Mesenchymal stem cell (in vitro differentiated cells and primary cell): ENCODE measurements at regions not wholly inside any gene's neighbourhood (a gene's known extent, or its start where the extent isn't known, plus 50 kb on each side); places are given as distances from the start of the nearest gene placed in this dataset.
A peak's percentile ranks its signal among the peaks of the same experiment; 100 is the strongest.

Experiments
- DNase-seq: peaks from one replicate; pipeline ENCODE4 v3.0.0-alpha.2; 2013
- H2AFZ ChIP-seq: one replicate; pipeline ENCODE4 v1.6.1; 2013; ENCODE audit warnings: low read depth, mild to moderate bottlenecking, control low read depth, inconsistent platforms, low read length, moderate library complexity
- H2AK5ac ChIP-seq: 2 replicates; pipeline ENCODE4 v1.6.1; 2013; ENCODE audit warnings: low read length, moderate library complexity, mild to moderate bottlenecking, inconsistent platforms; ENCODE audit not compliant: severe bottlenecking
- H2BK120ac ChIP-seq: one replicate; pipeline ENCODE4 v1.6.1; 2013; ENCODE audit warnings: low read depth, mild to moderate bottlenecking, inconsistent platforms, low read length, moderate library complexity
- H2BK12ac ChIP-seq, 2 experiments: one replicate each; pipeline ENCODE4 v1.6.1; 2013; ENCODE audit warnings: inconsistent platforms in 2 of 2, low read length in 2 of 2, mild to moderate bottlenecking in 2 of 2, moderate library complexity in 2 of 2, control low read depth in 1 of 2
- H2BK15ac ChIP-seq: one replicate; pipeline ENCODE4 v1.6.1; 2013; ENCODE audit warnings: mild to moderate bottlenecking, low read depth, inconsistent platforms; ENCODE audit not compliant: poor library complexity, severe bottlenecking
- H2BK5ac ChIP-seq: 2 replicates; pipeline ENCODE4 v1.6.1; 2013; ENCODE audit warnings: low read depth, mild to moderate bottlenecking, low read length, control low read depth, inconsistent platforms; ENCODE audit not compliant: poor library complexity, severe bottlenecking
- H3K14ac ChIP-seq, 2 experiments: one replicate each; pipeline ENCODE4 v1.6.1; 2013; ENCODE audit warnings: inconsistent platforms in 2 of 2, low read length in 2 of 2, control low read depth in 1 of 2, mild to moderate bottlenecking in 1 of 2, moderate library complexity in 1 of 2
- H3K18ac ChIP-seq, 2 experiments: one replicate each; pipeline ENCODE4 v1.6.1; 2013; ENCODE audit warnings: inconsistent platforms in 2 of 2, low read length in 2 of 2, control low read depth in 1 of 2, low read depth in 1 of 2, mild to moderate bottlenecking in 1 of 2
- H3K23ac ChIP-seq, 2 experiments: one replicate each; pipeline ENCODE4 v1.6.1; 2013; ENCODE audit warnings: inconsistent platforms in 2 of 2, low read length in 2 of 2, mild to moderate bottlenecking in 2 of 2, moderate library complexity in 2 of 2, control low read depth in 1 of 2
- H3K27ac ChIP-seq: 2 replicates; pipeline ENCODE4 v1.5.1; 2013; ENCODE audit warnings: mild to moderate bottlenecking, moderate library complexity, low read length, control low read depth, inconsistent platforms; ENCODE audit not compliant: poor library complexity, severe bottlenecking
- H3K27me3 ChIP-seq, 2 experiments: 2 replicates each; pipeline versions ENCODE4 v1.6.1 to v1.7.0; 2013; ENCODE audit warnings: low read length in 2 of 2, mild to moderate bottlenecking in 2 of 2, moderate library complexity in 2 of 2, control low read depth in 1 of 2, inconsistent platforms in 1 of 2; ENCODE audit not compliant: control insufficient read depth in 1 of 2, insufficient read depth in 1 of 2
- H3K36me3 ChIP-seq, 2 experiments: 2 replicates each; pipeline versions ENCODE4 v1.6.1 to v1.7.0; 2013; ENCODE audit warnings: low read length in 2 of 2, control low read depth in 1 of 2, inconsistent platforms in 1 of 2, low read depth in 1 of 2, mild to moderate bottlenecking in 1 of 2; ENCODE audit not compliant: insufficient read depth in 2 of 2, control insufficient read depth in 1 of 2
- H3K4ac ChIP-seq, 2 experiments: one replicate each; pipeline ENCODE4 v1.6.1; 2013; ENCODE audit warnings: inconsistent platforms in 2 of 2, low read length in 2 of 2, mild to moderate bottlenecking in 2 of 2, moderate library complexity in 2 of 2, control low read depth in 1 of 2, low read depth in 1 of 2
- H3K4me1 ChIP-seq: 2 replicates; pipeline ENCODE4 v1.6.1; 2013; ENCODE audit warnings: low read depth, low read length, control low read depth; ENCODE audit not compliant: control insufficient read depth, insufficient read depth
- H3K4me2 ChIP-seq: 2 replicates; pipeline ENCODE4 v1.6.1; 2013; ENCODE audit warnings: low read length, mild to moderate bottlenecking, inconsistent platforms; ENCODE audit not compliant: poor library complexity, severe bottlenecking
- H3K4me3 ChIP-seq, 2 experiments: 2 replicates each; pipeline versions ENCODE4 v1.5.1 to v1.7.0; 2013; ENCODE audit warnings: low read length in 2 of 2, mild to moderate bottlenecking in 2 of 2, control low read depth in 1 of 2, low read depth in 1 of 2; ENCODE audit not compliant: insufficient read depth in 1 of 2
- H3K79me1 ChIP-seq: replicated peaks from 2 replicates; pipeline ENCODE4 v1.6.1; 2013; ENCODE audit warnings: mild to moderate bottlenecking, control low read depth, low read length, inconsistent platforms; ENCODE audit not compliant: poor library complexity, severe bottlenecking
- H3K9ac ChIP-seq: 2 replicates; pipeline ENCODE4 v1.7.0; 2013; ENCODE audit warnings: mild to moderate bottlenecking, low read length, moderate library complexity
- H3K9me3 ChIP-seq: 2 replicates; pipeline ENCODE4 v1.7.0; 2013; ENCODE audit warnings: mild to moderate bottlenecking, low read length; ENCODE audit not compliant: control insufficient read depth
- H4K8ac ChIP-seq: one replicate; pipeline ENCODE4 v1.6.1; 2013; ENCODE audit warnings: inconsistent platforms, mild to moderate bottlenecking, low read length, moderate library complexity
- H4K91ac ChIP-seq: one replicate; pipeline ENCODE4 v1.6.1; 2013; ENCODE audit warnings: mild to moderate bottlenecking, low read length, inconsistent platforms
- WGBS: methylation state at CpG from one replicate; pipeline ENCODE4 v1.1.7; 2013; ENCODE audit warnings: mixed read lengths; 5-methylcytosine and 5-hydroxymethylcytosine counted together

DNA sequence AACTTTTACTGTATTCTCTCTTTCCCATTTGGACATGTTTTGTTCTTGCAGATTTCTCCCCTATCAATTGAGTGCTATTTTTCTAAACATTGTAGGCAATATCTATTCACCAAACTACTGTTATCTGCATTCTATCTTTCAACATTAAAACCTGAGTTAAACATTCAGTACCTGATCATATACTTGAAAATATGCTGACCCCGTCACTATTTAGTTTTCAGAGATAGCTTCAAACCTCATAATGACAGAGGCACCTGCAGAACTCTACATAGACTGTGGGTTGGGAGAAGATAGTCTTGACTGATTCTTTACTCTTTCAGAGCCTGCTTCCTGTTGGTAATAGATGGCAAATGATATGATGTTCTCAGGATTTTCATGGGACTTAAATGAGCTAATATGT, 965.7 kb upstream of the GOT2 start:
- Histone ChIP-seq H3K23ac (no peak overlapping the region), H3K18ac (no peak overlapping the region), H3K4me2 (no peak overlapping the region), H2BK12ac (no peak overlapping the region), H3K79me1 (no peaks in the 10 kb centered on the region), H3K4me3 (no peak overlapping the region), H3K4ac (no peak overlapping the region), H3K9me3 (peaks cover 4% of the 10 kb centered on the region), H3K4me1 (no peaks in the 10 kb centered on the region), H2AK5ac (no peak overlapping the region), H3K27me3 (no peaks in the 10 kb centered on the region), H4K91ac (no peak overlapping the region), H2BK120ac (no peak overlapping the region), H3K27ac (no peak overlapping the region), H2BK15ac (no peak overlapping the region), H3K9ac (no peak overlapping the region), H4K8ac (no peak overlapping the region), H2BK5ac (no peak overlapping the region), H2AFZ (no peak overlapping the region), H3K14ac (no peak overlapping the region), H3K36me3 (no peaks in the 10 kb centered on the region)
- no peak for DNase-seq
- 100% methylated on average over 1 of the region's 1 CpG for WGBS

DNA sequence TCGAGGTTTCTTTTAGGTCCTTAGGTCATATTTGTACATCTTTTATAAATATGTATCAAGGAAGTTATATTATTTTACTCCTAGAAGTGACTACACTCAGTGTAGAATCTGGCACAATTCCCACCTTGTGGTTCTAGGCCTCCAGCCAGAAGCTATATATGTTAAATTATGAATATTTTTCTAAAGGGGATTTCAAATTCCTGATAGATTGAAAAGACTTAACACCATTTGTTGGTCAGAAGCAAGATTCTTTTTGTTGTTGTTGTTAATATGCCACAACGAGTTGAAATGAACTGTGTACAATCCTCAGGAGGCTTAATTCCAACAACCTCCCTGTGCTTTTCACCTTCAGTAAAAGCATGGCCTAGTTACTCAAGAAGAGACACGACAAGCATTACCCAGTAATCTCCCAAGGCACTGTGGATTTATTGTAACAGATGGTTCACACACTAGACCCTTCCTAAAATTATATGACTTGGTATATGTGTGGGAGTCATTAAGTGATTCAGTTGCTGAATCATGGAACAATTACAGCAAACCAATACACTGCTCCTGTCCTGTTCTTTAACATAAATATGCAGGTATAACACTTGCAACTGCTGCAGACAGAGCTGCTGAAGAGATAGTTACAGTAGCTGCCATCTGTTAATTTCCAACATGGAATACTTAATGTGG, 964.4 kb upstream of the GOT2 start:
- Histone ChIP-seq H2AFZ (no peak overlapping the region), H3K23ac (no peak overlapping the region), H3K36me3 (no peaks in the 10 kb centered on the region), H3K79me1 (no peaks in the 10 kb centered on the region), H3K9me3 (peaks cover 4% of the 10 kb centered on the region), H3K4me2 (no peak overlapping the region), H3K27ac (peak overlapping the region; percentile 23), H2AK5ac (no peak overlapping the region), H2BK120ac (no peak overlapping the region), H3K4me3 (no peak overlapping the region), H2BK5ac (no peak overlapping the region), H3K9ac (no peak overlapping the region), H3K4me1 (no peaks in the 10 kb centered on the region), H3K27me3 (no peaks in the 10 kb centered on the region), H2BK12ac (no peak overlapping the region), H3K18ac (no peak overlapping the region), H2BK15ac (no peak overlapping the region), H4K91ac (no peak overlapping the region), H3K4ac (no peak overlapping the region), H4K8ac (no peak overlapping the region), H3K14ac (no peak overlapping the region)
- DNase-seq = no peak
- WGBS = 62% methylated on average over 2 of the region's 3 CpGs

DNA sequence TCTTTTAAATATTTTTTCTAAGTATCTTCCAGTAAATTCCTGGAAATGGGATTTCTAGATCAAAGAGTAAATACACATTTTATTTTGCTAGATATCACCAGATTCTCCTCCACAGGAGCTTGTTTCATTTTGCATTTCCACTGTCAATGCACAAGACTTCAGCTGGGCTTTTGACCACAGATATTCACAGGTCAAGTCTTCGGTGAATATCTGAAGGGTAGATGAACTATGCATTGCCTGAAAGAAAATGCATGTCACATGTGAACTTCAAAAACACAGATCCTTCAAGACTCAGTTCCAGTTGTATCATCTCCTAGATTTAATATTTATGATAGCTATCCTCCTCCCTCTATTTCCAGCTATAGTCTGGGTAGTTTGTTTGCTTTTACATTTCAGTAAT, 963.6 kb upstream of the GOT2 start:
- Histone ChIP-seq H2BK15ac (no peak overlapping the region), H3K36me3 (no peaks in the 10 kb centered on the region), H3K27me3 (no peaks in the 10 kb centered on the region), H3K27ac (no peak overlapping the region), H2BK5ac (no peak overlapping the region), H3K23ac (no peak overlapping the region), H3K4me3 (no peak overlapping the region), H3K9ac (no peak overlapping the region), H3K79me1 (no peaks in the 10 kb centered on the region), H2BK12ac (no peak overlapping the region), H3K4me2 (no peak overlapping the region), H4K8ac (no peak overlapping the region), H3K14ac (no peak overlapping the region), H4K91ac (no peak overlapping the region), H2AFZ (no peak overlapping the region), H3K4ac (no peak overlapping the region), H3K4me1 (no peaks in the 10 kb centered on the region), H2BK120ac (no peak overlapping the region), H2AK5ac (no peak overlapping the region), H3K9me3 (peaks cover 4% of the 10 kb centered on the region), H3K18ac (no peak overlapping the region)
- WGBS = 100% methylated on average over 1 of the region's 1 CpG
- no peak for DNase-seq

DNA sequence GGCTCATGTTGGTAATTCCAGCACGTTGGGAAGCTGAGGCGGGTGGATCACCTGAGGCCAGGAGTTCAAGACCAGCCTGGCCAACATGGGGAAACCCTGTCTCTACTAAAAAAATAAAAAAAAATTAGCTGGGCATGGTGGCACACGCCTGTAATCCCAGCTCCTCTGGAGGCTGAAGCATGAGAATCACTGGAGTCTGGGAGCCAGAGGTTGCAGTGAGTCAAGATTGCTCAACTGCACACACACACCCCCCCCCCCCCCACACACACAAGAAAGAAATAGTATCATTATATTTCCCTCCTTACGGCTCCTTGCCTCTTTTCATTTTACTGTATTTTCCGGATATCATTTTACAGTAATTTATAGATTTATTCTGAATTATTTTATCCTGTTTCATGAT, 963.1 kb upstream of the GOT2 start:
- Histone ChIP-seq H3K4ac (no peak overlapping the region), H3K27me3 (no peaks in the 10 kb centered on the region), H4K8ac (no peak overlapping the region), H3K79me1 (no peaks in the 10 kb centered on the region), H2BK5ac (no peak overlapping the region), H3K9me3 (peaks cover 4% of the 10 kb centered on the region), H2BK12ac (no peak overlapping the region), H3K9ac (no peak overlapping the region), H3K4me1 (no peaks in the 10 kb centered on the region), H2BK120ac (no peak overlapping the region), H3K14ac (no peak overlapping the region), H2AFZ (no peak overlapping the region), H3K23ac (no peak overlapping the region), H3K18ac (no peak overlapping the region), H3K4me3 (no peak overlapping the region), H3K36me3 (no peaks in the 10 kb centered on the region), H3K4me2 (no peak overlapping the region), H4K91ac (no peak overlapping the region), H3K27ac (no peak overlapping the region), H2BK15ac (no peak overlapping the region), H2AK5ac (no peak overlapping the region)
- no peak for DNase-seq
- 96% methylated on average over 3 of the region's 5 CpGs for WGBS
